MM.1S (cell line): ENCODE measurements at regions not wholly inside any gene's neighbourhood (a gene's known extent, or its start where the extent isn't known, plus 50 kb on each side); places are given as distances from the start of the nearest gene placed in this dataset.

Experiments used
- DNase-seq: peaks from one replicate; pipeline ENCODE4 v3.0.0-alpha.2; 2015
- H2AFZ ChIP-seq: fragments of 300-600 bp; sonication (generic); 2 replicates; pipeline ENCODE4 v1.6.0; 2016; ENCODE audit warnings: antibody characterized with exemption, low read length
- H3F3A ChIP-seq: fragments of 300-600 bp; sonication (generic); 2 replicates; pipeline ENCODE4 v1.6.1; 2016; ENCODE audit warnings: mild to moderate bottlenecking, antibody characterized with exemption, low read length, moderate library complexity, mixed read lengths; ENCODE audit not compliant: insufficient read depth
- H3K27ac ChIP-seq: fragments of 300-600 bp; sonication (generic); 2 replicates; pipeline ENCODE4 v1.5.1; 2016; ENCODE audit warnings: mild to moderate bottlenecking, low read length
- H3K27me3 ChIP-seq: fragments of 300-600 bp; sonication (generic); replicated peaks from 2 replicates; pipeline ENCODE4 v1.6.0; 2016; ENCODE audit warnings: low read length; ENCODE audit not compliant: insufficient read depth
- H3K36me3 ChIP-seq: fragments of 300-600 bp; sonication (generic); replicated peaks from 2 replicates; pipeline ENCODE4 v1.6.1; 2016; ENCODE audit warnings: mild to moderate bottlenecking, low read length, mixed read lengths; ENCODE audit not compliant: insufficient read depth
- H3K4me1 ChIP-seq: fragments of 300-600 bp; sonication (generic); 2 replicates; pipeline ENCODE4 v1.6.1; 2016; ENCODE audit warnings: low read length, mixed read lengths
- H3K4me2 ChIP-seq: fragments of 300-600 bp; sonication (generic); 2 replicates; pipeline ENCODE4 v1.6.0; 2016; ENCODE audit warnings: low read depth, low read length
- H3K4me3 ChIP-seq: fragments of 300-600 bp; sonication (generic); 2 replicates; pipeline ENCODE4 v1.5.1; 2016; ENCODE audit warnings: low read length, mixed read lengths
- H3K79me2 ChIP-seq: fragments of 300-600 bp; sonication (generic); 2 replicates; pipeline ENCODE4 v1.6.1; 2016; ENCODE audit warnings: mixed run types, low read length, mixed read lengths
- H3K9ac ChIP-seq: fragments of 300-600 bp; sonication (generic); 2 replicates; pipeline ENCODE4 v1.6.1; 2016; ENCODE audit warnings: low read length, mixed read lengths
- H3K9me2 ChIP-seq: fragments of 300-600 bp; sonication (generic); replicated peaks from 2 replicates; pipeline ENCODE4 v1.6.1; 2016; ENCODE audit warnings: mild to moderate bottlenecking, low read length, mixed read lengths; ENCODE audit not compliant: insufficient read depth
- H3K9me3 ChIP-seq: fragments of 300-600 bp; sonication (generic); replicated peaks from 2 replicates; pipeline ENCODE4 v1.6.1; 2016; ENCODE audit warnings: mild to moderate bottlenecking, low read length, mixed read lengths; ENCODE audit not compliant: insufficient read depth
- H4K20me1 ChIP-seq: fragments of 300-600 bp; sonication (generic); 2 replicates; pipeline ENCODE4 v1.6.1; 2016; ENCODE audit warnings: mild to moderate bottlenecking, low read length, moderate library complexity, mixed read lengths; ENCODE audit not compliant: insufficient read depth
- EZH2 ChIP-seq: fragments of 300-600 bp; sonication (generic); optimal IDR thresholded peaks from 2 replicates; pipeline ENCODE3; 2017; ENCODE audit warnings: low read depth, mild to moderate bottlenecking, antibody characterized with exemption, low read length, mixed read lengths
- EZH2phosphoT487 ChIP-seq: fragments of 300-600 bp; sonication (generic); IDR thresholded peaks from 2 replicates; pipeline ENCODE4 v1.6.1; 2018; ENCODE audit warnings: antibody characterized with exemption, low read length
- TF ChIP-seq, protein P1 (sequence below): fragments of 300-600 bp; sonication (generic); IDR thresholded peaks from 2 replicates; pipeline ENCODE4 v1.5.1; 2016; ENCODE audit warnings: antibody characterized with exemption, low read length, mixed read lengths

DNA sequence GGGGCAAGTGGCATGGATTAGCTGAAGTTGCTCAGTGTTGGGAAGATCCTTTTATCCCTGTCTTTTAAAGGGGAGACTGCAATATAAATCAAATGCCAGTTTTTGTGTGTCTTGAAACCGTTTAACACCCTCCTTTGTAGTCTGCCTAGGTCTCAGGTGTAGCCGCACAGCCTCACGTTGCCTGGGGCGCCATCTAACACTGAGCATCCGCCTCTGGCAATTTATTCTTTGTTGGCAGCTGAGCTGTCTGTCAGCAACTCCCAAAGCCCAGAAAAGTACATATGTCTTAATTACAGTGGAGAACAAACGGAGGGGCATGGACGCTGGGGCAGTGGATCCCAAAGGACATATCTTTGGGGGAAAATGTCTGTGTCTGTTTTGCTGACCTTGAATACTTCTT, 254.7 kb downstream of the STK31 start:
- Histone ChIP-seq H3K9me2 (no peaks in the 10 kb centered on the region), H3F3A (no peaks in the 10 kb centered on the region), H3K27ac (no peak overlapping the region), H2AFZ (no peak overlapping the region), H3K4me1 (no peaks in the 10 kb centered on the region), H3K4me2 (no peak overlapping the region), H3K9ac (no peak overlapping the region), H3K4me3 (no peak overlapping the region), H3K36me3 (no peaks in the 10 kb centered on the region), H3K27me3 (no peaks in the 10 kb centered on the region), H4K20me1 (no peaks in the 10 kb centered on the region), H3K9me3 (no peaks in the 10 kb centered on the region), H3K79me2 (no peaks in the 10 kb centered on the region)
- no peak for TF ChIP-seq EZH2phosphoT487
- no peak for TF ChIP-seq EZH2
- TF ChIP-seq, protein P1, sequence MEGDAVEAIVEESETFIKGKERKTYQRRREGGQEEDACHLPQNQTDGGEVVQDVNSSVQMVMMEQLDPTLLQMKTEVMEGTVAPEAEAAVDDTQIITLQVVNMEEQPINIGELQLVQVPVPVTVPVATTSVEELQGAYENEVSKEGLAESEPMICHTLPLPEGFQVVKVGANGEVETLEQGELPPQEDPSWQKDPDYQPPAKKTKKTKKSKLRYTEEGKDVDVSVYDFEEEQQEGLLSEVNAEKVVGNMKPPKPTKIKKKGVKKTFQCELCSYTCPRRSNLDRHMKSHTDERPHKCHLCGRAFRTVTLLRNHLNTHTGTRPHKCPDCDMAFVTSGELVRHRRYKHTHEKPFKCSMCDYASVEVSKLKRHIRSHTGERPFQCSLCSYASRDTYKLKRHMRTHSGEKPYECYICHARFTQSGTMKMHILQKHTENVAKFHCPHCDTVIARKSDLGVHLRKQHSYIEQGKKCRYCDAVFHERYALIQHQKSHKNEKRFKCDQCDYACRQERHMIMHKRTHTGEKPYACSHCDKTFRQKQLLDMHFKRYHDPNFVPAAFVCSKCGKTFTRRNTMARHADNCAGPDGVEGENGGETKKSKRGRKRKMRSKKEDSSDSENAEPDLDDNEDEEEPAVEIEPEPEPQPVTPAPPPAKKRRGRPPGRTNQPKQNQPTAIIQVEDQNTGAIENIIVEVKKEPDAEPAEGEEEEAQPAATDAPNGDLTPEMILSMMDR: no peak
- DNase-seq: no peak

DNA sequence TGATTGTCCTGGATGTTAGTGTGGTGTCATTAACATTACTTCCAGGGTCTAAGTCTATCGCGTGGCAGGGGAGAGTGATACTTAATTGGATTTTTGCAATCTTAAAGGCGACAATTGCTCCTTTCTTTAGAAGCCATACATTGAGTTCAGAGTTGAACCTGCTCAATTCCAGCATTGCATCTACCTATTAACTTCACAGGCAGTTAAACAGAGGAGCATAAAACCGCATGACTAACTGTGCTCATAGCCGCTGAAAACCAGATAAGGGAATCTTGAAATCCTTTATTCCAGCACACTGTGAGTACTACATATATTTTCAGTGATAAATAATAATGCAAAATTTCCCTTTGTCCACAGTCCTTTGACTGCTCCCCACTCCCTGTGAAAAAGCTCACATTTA, 255.3 kb downstream of the STK31 start:
- H3F3A ChIP-seq: no peaks in the 10 kb centered on the region
- H2AFZ ChIP-seq: no peak overlapping the region
- H3K9me2 ChIP-seq: no peaks in the 10 kb centered on the region
- no peak overlapping the region for H3K9ac ChIP-seq
- H3K79me2 ChIP-seq: no peaks in the 10 kb centered on the region
- H4K20me1 ChIP-seq: no peaks in the 10 kb centered on the region
- H3K36me3 ChIP-seq: no peaks in the 10 kb centered on the region
- TF ChIP-seq, protein P1: no peak
- TF ChIP-seq EZH2phosphoT487 (no peak), EZH2 (no peak)
- no peaks in the 10 kb centered on the region for H3K27me3 ChIP-seq
- H3K9me3 ChIP-seq: no peaks in the 10 kb centered on the region
- no peak overlapping the region for H3K4me2 ChIP-seq
- no peak for DNase-seq
- H3K4me3 ChIP-seq: no peak overlapping the region
- no peaks in the 10 kb centered on the region for H3K4me1 ChIP-seq
- no peak overlapping the region for H3K27ac ChIP-seq

DNA sequence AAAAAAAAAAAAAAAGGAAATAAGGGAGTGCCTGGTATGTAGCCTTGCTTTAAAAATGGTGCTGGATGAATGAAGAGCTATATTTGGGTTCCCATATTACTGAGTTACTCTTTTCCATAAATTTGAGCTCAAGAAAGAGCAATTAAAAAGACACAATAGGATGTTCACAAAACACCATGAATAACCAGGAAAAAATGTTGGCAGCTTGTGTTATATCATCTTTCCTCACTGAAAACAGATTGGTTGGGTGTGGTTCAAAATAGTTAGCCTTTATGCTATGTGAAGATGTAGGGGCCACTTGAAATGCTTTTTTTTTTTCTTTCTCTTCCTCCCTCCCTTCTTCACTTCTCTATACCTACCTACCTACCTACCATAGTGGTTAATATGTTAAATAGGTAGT, 256.9 kb downstream of the STK31 start:
- no peaks in the 10 kb centered on the region for H3F3A ChIP-seq
- H4K20me1 ChIP-seq: no peaks in the 10 kb centered on the region
- H3K79me2 ChIP-seq: no peaks in the 10 kb centered on the region
- no peak overlapping the region for H3K4me3 ChIP-seq
- DNase-seq: no peak
- TF ChIP-seq EZH2phosphoT487 (no peak), EZH2 (no peak)
- TF ChIP-seq, protein P1: no peak
- no peak overlapping the region for H3K27ac ChIP-seq
- H3K36me3 ChIP-seq: no peaks in the 10 kb centered on the region
- no peaks in the 10 kb centered on the region for H3K9me3 ChIP-seq
- no peaks in the 10 kb centered on the region for H3K4me1 ChIP-seq
- H3K9ac ChIP-seq: no peak overlapping the region
- H3K27me3 ChIP-seq: no peaks in the 10 kb centered on the region
- H2AFZ ChIP-seq: no peak overlapping the region
- H3K9me2 ChIP-seq: no peaks in the 10 kb centered on the region
- H3K4me2 ChIP-seq: no peak overlapping the region
